Neural cell (in vitro differentiated cells): ENCODE measurements at regions not wholly inside any gene's neighbourhood (a gene's known extent, or its start where the extent isn't known, plus 50 kb on each side); places are given as distances from the start of the nearest gene placed in this dataset.
"Not testable (repeated sequence)": the region's sequence is repeated elsewhere in the genome, so short reads cannot be mapped to it uniquely, and the experiment has no call there.

Experiments
- H2AFZ ChIP-seq: fragments of 200-600, 300-800 bp; sonication (generic), shearing (Covaris generic); 2 replicates; pipeline ENCODE4 v1.6.0; 2014; ENCODE audit warnings: low read depth, mild to moderate bottlenecking, antibody characterized with exemption, low read length, moderate library complexity
- H3F3A ChIP-seq: fragments of 200-600 bp; shearing (Covaris generic); 2 replicates; pipeline ENCODE4 v1.6.1; 2016; ENCODE audit warnings: mild to moderate bottlenecking, moderate library complexity, mixed read lengths, antibody characterized with exemption, low read length; ENCODE audit not compliant: insufficient read depth, poor library complexity, severe bottlenecking
- H3K27ac ChIP-seq: fragments of 200-600, 300-800 bp; sonication (generic), shearing (Covaris generic); 2 replicates; pipeline ENCODE4 v1.5.1; 2014; ENCODE audit warnings: mild to moderate bottlenecking, low read length, moderate library complexity
- H3K27me3 ChIP-seq: fragments of 300-800, 200-600 bp; sonication (generic), shearing (Covaris generic); 2 replicates; pipeline ENCODE4 v1.6.0; 2014; ENCODE audit warnings: mild to moderate bottlenecking, low read depth, low read length, moderate library complexity; ENCODE audit not compliant: insufficient read depth
- H3K36me3 ChIP-seq: fragments of 300-800, 200-600 bp; sonication (generic), shearing (Covaris generic); 2 replicates; pipeline ENCODE4 v1.5.1; 2014; ENCODE audit warnings: mild to moderate bottlenecking, antibody characterized with exemption, low read length, moderate library complexity; ENCODE audit not compliant: insufficient read depth
- H3K4me2 ChIP-seq: fragments of 300-800, 200-600 bp; sonication (generic), shearing (Covaris generic); 2 replicates; pipeline ENCODE4 v1.6.0; 2014; ENCODE audit warnings: mild to moderate bottlenecking, low read length
- H3K4me3 ChIP-seq: fragments of 300-800, 200-600 bp; sonication (generic), shearing (Covaris generic); 2 replicates; pipeline ENCODE4 v1.5.1; 2014; ENCODE audit warnings: mild to moderate bottlenecking, low read length, moderate library complexity
- H3K79me2 ChIP-seq: fragments of 200-600 bp; shearing (Covaris generic); replicated peaks from 2 replicates; pipeline ENCODE4 v1.6.0; 2014; ENCODE audit warnings: mild to moderate bottlenecking, low read length, moderate library complexity; ENCODE audit not compliant: insufficient read depth
- H3K9ac ChIP-seq: fragments of 300-800, 200-600 bp; sonication (generic), shearing (Covaris generic); 2 replicates; pipeline ENCODE4 v1.6.1; 2016; ENCODE audit warnings: mild to moderate bottlenecking, low read length, mixed read lengths
- H3K9me2 ChIP-seq: fragments of 200-600 bp; shearing (Covaris generic); 2 replicates; pipeline ENCODE4 v1.6.1; 2016; ENCODE audit warnings: mild to moderate bottlenecking, low read length, mixed read lengths; ENCODE audit not compliant: insufficient read depth
- H3K9me3 ChIP-seq: fragments of 200-600, 300-800 bp; sonication (generic), shearing (Covaris generic); 2 replicates; pipeline ENCODE4 v1.6.1; 2016; ENCODE audit warnings: mild to moderate bottlenecking, mixed run types, low read length, moderate library complexity, mixed read lengths
- H4K20me1 ChIP-seq: fragments of 200-600 bp; shearing (Covaris generic); 2 replicates; pipeline ENCODE4 v1.6.1; 2016; ENCODE audit warnings: mild to moderate bottlenecking, mixed run types; ENCODE audit not compliant: insufficient read depth
- EP300 ChIP-seq: fragments of 450-650 bp; conservative IDR thresholded peaks from 2 replicates; pipeline ENCODE4 v1.6.1; 2014; ENCODE audit warnings: antibody characterized with exemption, mild to moderate bottlenecking, moderate library complexity; ENCODE audit not compliant: poor library complexity, severe bottlenecking
- MXI1 ChIP-seq: fragments of 450-650 bp; conservative IDR thresholded peaks from 2 replicates; pipeline ENCODE4 v1.6.1; 2014; ENCODE audit warnings: antibody characterized with exemption, mild to moderate bottlenecking; ENCODE audit not compliant: poor library complexity, severe bottlenecking
- POLR2AphosphoS5 ChIP-seq: IDR thresholded peaks from 2 replicates; pipeline ENCODE4 v1.6.1; 2012
- RAD21 ChIP-seq: fragments of 450-650 bp; conservative IDR thresholded peaks from 2 replicates; pipeline ENCODE4 v1.6.1; 2014; ENCODE audit warnings: antibody characterized with exemption, mild to moderate bottlenecking, moderate library complexity
- SMC3 ChIP-seq: fragments of 450-650 bp; conservative IDR thresholded peaks from 2 replicates; pipeline ENCODE4 v1.6.1; 2014; ENCODE audit warnings: antibody characterized with exemption, mild to moderate bottlenecking, moderate library complexity; ENCODE audit not compliant: poor library complexity
- TAF1 ChIP-seq: IDR thresholded peaks from 2 replicates; pipeline ENCODE4 v1.6.1; 2012; ENCODE audit warnings: low read depth
- TF ChIP-seq, protein P1 (sequence below): IDR thresholded peaks from 2 replicates; pipeline ENCODE4 v1.6.1; 2012; ENCODE audit warnings: borderline replicate concordance
- TF ChIP-seq, protein P2 (sequence below): fragments of 450-650 bp; IDR thresholded peaks from 2 replicates; pipeline ENCODE4 v1.5.1; 2014; ENCODE audit warnings: antibody characterized with exemption, mild to moderate bottlenecking, moderate library complexity; ENCODE audit not compliant: poor library complexity, severe bottlenecking

DNA sequence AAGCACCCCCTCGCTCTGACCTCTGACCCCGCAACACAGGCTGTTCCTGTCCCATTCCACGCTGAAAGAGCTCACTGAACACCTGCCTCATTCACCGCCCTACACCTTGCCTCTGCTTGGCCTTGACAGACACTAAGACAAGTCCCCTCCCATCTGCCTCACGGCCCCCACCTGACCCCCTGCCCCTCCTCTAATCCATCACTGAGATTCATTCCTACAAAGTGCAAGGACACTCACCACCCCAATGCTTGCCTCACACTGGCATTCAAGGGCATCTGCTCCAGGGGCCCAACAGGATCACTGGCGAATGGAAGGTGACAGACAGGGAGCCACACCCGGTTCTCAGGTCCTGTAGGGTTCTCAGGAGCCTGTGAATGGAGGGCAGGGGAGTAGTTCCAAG lies 68.1 kb upstream of the NANOS1 start:
- no peaks in the 10 kb centered on the region for H3K9me2 ChIP-seq
- no peaks in the 10 kb centered on the region for H3K79me2 ChIP-seq
- H3K36me3 ChIP-seq = no peaks in the 10 kb centered on the region
- H3K9me3 ChIP-seq = no peaks in the 10 kb centered on the region
- TF ChIP-seq POLR2AphosphoS5 = no peak
- no peak for TF ChIP-seq MXI1
- TF ChIP-seq, protein P1, sequence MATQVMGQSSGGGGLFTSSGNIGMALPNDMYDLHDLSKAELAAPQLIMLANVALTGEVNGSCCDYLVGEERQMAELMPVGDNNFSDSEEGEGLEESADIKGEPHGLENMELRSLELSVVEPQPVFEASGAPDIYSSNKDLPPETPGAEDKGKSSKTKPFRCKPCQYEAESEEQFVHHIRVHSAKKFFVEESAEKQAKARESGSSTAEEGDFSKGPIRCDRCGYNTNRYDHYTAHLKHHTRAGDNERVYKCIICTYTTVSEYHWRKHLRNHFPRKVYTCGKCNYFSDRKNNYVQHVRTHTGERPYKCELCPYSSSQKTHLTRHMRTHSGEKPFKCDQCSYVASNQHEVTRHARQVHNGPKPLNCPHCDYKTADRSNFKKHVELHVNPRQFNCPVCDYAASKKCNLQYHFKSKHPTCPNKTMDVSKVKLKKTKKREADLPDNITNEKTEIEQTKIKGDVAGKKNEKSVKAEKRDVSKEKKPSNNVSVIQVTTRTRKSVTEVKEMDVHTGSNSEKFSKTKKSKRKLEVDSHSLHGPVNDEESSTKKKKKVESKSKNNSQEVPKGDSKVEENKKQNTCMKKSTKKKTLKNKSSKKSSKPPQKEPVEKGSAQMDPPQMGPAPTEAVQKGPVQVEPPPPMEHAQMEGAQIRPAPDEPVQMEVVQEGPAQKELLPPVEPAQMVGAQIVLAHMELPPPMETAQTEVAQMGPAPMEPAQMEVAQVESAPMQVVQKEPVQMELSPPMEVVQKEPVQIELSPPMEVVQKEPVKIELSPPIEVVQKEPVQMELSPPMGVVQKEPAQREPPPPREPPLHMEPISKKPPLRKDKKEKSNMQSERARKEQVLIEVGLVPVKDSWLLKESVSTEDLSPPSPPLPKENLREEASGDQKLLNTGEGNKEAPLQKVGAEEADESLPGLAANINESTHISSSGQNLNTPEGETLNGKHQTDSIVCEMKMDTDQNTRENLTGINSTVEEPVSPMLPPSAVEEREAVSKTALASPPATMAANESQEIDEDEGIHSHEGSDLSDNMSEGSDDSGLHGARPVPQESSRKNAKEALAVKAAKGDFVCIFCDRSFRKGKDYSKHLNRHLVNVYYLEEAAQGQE = no peak
- TF ChIP-seq TAF1 = no peak
- TF ChIP-seq EP300 = no peak
- TF ChIP-seq, protein P2, sequence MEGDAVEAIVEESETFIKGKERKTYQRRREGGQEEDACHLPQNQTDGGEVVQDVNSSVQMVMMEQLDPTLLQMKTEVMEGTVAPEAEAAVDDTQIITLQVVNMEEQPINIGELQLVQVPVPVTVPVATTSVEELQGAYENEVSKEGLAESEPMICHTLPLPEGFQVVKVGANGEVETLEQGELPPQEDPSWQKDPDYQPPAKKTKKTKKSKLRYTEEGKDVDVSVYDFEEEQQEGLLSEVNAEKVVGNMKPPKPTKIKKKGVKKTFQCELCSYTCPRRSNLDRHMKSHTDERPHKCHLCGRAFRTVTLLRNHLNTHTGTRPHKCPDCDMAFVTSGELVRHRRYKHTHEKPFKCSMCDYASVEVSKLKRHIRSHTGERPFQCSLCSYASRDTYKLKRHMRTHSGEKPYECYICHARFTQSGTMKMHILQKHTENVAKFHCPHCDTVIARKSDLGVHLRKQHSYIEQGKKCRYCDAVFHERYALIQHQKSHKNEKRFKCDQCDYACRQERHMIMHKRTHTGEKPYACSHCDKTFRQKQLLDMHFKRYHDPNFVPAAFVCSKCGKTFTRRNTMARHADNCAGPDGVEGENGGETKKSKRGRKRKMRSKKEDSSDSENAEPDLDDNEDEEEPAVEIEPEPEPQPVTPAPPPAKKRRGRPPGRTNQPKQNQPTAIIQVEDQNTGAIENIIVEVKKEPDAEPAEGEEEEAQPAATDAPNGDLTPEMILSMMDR = no peak
- TF ChIP-seq SMC3 = no peak
- H3K9ac ChIP-seq = no peak overlapping the region
- H3K4me3 ChIP-seq = no peak overlapping the region
- H3K27ac ChIP-seq = no peak overlapping the region
- H4K20me1 ChIP-seq = no peaks in the 10 kb centered on the region
- no peak overlapping the region for H2AFZ ChIP-seq
- H3K27me3 ChIP-seq = no peaks in the 10 kb centered on the region
- no peaks in the 10 kb centered on the region for H3F3A ChIP-seq
- no peak overlapping the region for H3K4me2 ChIP-seq

DNA sequence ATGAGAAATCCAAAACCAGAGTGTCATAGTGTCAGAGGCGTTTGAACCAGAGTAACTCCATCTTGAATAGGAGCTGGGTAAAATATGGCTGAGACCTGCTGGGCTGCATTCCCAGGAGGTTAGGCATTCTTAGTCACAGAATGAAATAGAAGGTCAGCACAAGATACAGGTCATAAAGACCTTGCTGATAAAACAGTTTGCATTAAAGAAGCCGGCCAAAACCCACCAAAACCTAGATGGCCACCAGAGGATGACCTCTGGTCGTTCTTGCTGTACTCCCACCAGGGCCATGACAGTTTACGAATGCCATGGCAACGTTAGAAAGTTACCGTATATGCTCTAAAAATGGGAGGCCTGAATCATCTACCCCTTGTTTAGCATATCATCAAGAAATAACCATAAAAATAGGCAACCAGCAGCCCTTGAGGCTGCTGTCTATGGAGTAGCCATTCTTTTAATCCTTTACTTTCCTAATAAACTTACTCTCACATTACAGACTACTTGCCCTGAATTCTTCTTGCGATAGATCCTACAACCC lies 67.1 kb upstream of the NANOS1 start:
- not testable (repeated sequence) for H2AFZ ChIP-seq, H3K36me3 ChIP-seq, H3K4me3 ChIP-seq, H3K27me3 ChIP-seq, H4K20me1 ChIP-seq, H3K9me2 ChIP-seq, H3K4me2 ChIP-seq, H3K9me3 ChIP-seq, H3K27ac ChIP-seq, H3K9ac ChIP-seq, H3F3A ChIP-seq, H3K79me2 ChIP-seq

DNA sequence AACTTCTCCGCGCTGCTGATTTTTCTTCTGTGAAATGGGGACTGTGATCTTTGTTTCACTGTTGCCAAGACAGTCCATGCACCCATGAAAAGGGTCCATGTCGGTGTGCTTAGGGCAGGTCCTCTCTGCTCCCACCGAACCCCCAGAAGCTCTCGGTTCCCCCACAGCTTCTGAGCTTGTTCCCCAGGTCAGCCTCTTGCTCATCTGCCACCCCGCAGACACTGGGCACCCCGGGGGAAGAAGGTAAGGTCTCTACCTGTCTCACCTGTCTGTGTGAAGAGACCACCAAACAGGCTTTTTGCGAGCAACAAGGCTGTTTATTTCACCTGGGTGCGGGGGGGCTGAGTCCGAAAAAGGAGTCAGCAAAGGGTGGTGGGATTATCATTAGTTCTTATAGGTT lies 66.2 kb upstream of the NANOS1 start:
- Histone ChIP-seq H3K27me3 (no peaks in the 10 kb centered on the region), H2AFZ (no peak overlapping the region), H3K4me3 (no peak overlapping the region), H3K4me2 (no peak overlapping the region), H3K27ac (no peak overlapping the region), H3K9me3 (no peaks in the 10 kb centered on the region), H3K9ac (no peak overlapping the region), H3F3A (no peaks in the 10 kb centered on the region), H3K9me2 (no peaks in the 10 kb centered on the region), H3K79me2 (no peaks in the 10 kb centered on the region), H3K36me3 (no peaks in the 10 kb centered on the region), H4K20me1 (no peaks in the 10 kb centered on the region)
- no peak for TF ChIP-seq SMC3
- no peak for TF ChIP-seq POLR2AphosphoS5
- TF ChIP-seq, protein P2 = no peak
- TF ChIP-seq EP300 = no peak
- no peak for TF ChIP-seq RAD21
- TF ChIP-seq MXI1 = no peak
- no peak for TF ChIP-seq TAF1
